GM19468 (cell line): ENCODE measurements at regions not wholly inside any gene's neighbourhood (a gene's known extent, or its start where the extent isn't known, plus 50 kb on each side); places are given as distances from the start of the nearest gene placed in this dataset.

ENCODE experiments used
- ATAC-seq: cut with Tn5 transposase; IDR thresholded peaks from one replicate; pipeline ENCODE4 v1.9.1; 2021; ENCODE audit warnings: mild to moderate bottlenecking, moderate library complexity, moderate number of reproducible peaks; ENCODE audit not compliant: unreplicated experiment; ENCODE audit errors: extremely low read depth

GRCh38 chr7:156147756-156148504, 335.7 kb upstream of the SHH start:
- ATAC-seq, result no peak

GRCh38 chr7:156147104-156147503, 334.8 kb upstream of the SHH start:
- ATAC-seq, result no peak

- ATAC-seq, result no peak
These were observed 333.7 kb upstream of the SHH start for GRCh38 chr7:156145996-156146395.

GRCh38 chr7:156145184-156145583, 332.9 kb upstream of the SHH start:
- no peak for ATAC-seq

- ATAC-seq, result no peak
These were observed 331.4 kb upstream of the SHH start for GRCh38 chr7:156143683-156144082.

GRCh38 chr7:156143158-156143557, 330.9 kb upstream of the SHH start:
- no peak for ATAC-seq

- no peak for ATAC-seq
These were observed 329.7 kb upstream of the SHH start for GRCh38 chr7:156141941-156142340.

GRCh38 chr7:156140896-156141295, 328.6 kb upstream of the SHH start:
- ATAC-seq, result no peak

GRCh38 chr7:156140447-156140846, 328.2 kb upstream of the SHH start:
- ATAC-seq, result no peak

- ATAC-seq, result no peak
These were observed 327.4 kb upstream of the SHH start for GRCh38 chr7:156139633-156140032.

- ATAC-seq, result no peak
These were observed 326.8 kb upstream of the SHH start for GRCh38 chr7:156139112-156139511.

- no peak for ATAC-seq
These were observed 319.6 kb upstream of the SHH start for GRCh38 chr7:156131881-156132280.

GRCh38 chr7:156129522-156129921, 317.3 kb upstream of the SHH start:
- no peak for ATAC-seq

GRCh38 chr7:156128496-156128895, 316.2 kb upstream of the SHH start:
- no peak for ATAC-seq

- no peak for ATAC-seq
These were observed 315.2 kb upstream of the SHH start for GRCh38 chr7:156127166-156128134.

GRCh38 chr7:156125841-156126730, 313.8 kb upstream of the SHH start:
- ATAC-seq, result no peak

GRCh38 chr7:156124356-156124755, 312.1 kb upstream of the SHH start:
- no peak for ATAC-seq

GRCh38 chr7:156123362-156123761, 311.1 kb upstream of the SHH start:
- no peak for ATAC-seq

GRCh38 chr7:156122752-156123354, 310.6 kb upstream of the SHH start:
- ATAC-seq, result no peak

GRCh38 chr7:156121956-156122355, 309.7 kb upstream of the SHH start:
- ATAC-seq, result no peak
